Stimulated activated CD8-positive, alpha-beta memory T cell treated with anti-CD3 and anti-CD28 coated beads, Interleukin-12 subunit alpha, Interleukin-12 subunit beta, amount 100 ng/mL, for 24 hours (primary cell): ENCODE measurements at regions not wholly inside any gene's neighbourhood (a gene's known extent, or its start where the extent isn't known, plus 50 kb on each side); places are given as distances from the start of the nearest gene placed in this dataset.
"Not testable (repeated sequence)": the region's sequence is repeated elsewhere in the genome, so short reads cannot be mapped to it uniquely, and the experiment has no call there.

Source experiments
- DNase-seq: peaks from one replicate; pipeline ENCODE4 v3.0.0-alpha.2; 2020; ENCODE audit errors: extremely low read depth

GRCh38 chr2:238599549-238600505 lies 173.1 kb downstream of the ASB1 start:
- no peak for DNase-seq

- no peak for DNase-seq
Observed at GRCh38 chr2:238600506-238601432, 174.0 kb downstream of the ASB1 start.

- no peak for DNase-seq
Observed at GRCh38 chr2:238601433-238602222, 174.9 kb downstream of the ASB1 start.

GRCh38 chr2:238602223-238602960 lies 175.7 kb downstream of the ASB1 start:
- no peak for DNase-seq

- DNase-seq = no peak
Observed at GRCh38 chr2:238603596-238603995, 176.9 kb downstream of the ASB1 start.

GRCh38 chr2:238606311-238606710 lies 179.6 kb downstream of the ASB1 start:
- no peak for DNase-seq

- DNase-seq = no peak
Observed at GRCh38 chr2:238613610-238614009, 186.9 kb downstream of the ASB1 start.

GRCh38 chr2:238614376-238614775 lies 187.6 kb downstream of the ASB1 start:
- DNase-seq = no peak

GRCh38 chr2:238615187-238615586 lies 188.5 kb downstream of the ASB1 start:
- DNase-seq = no peak

GRCh38 chr2:238616681-238617080 lies 190.0 kb downstream of the ASB1 start:
- DNase-seq = no peak

GRCh38 chr2:238618494-238619283 lies 192.0 kb downstream of the ASB1 start:
- not testable (repeated sequence) for DNase-seq

- no peak for DNase-seq
Observed at GRCh38 chr2:238627899-238628298, 201.2 kb downstream of the ASB1 start.

- DNase-seq = no peak
Observed at GRCh38 chr2:238629064-238629463, 202.3 kb downstream of the ASB1 start.

GRCh38 chr2:238631491-238632180 lies 204.9 kb downstream of the ASB1 start:
- no peak for DNase-seq

- no peak for DNase-seq
Observed at GRCh38 chr2:238632181-238633060, 205.7 kb downstream of the ASB1 start.

- DNase-seq = no peak
Observed at GRCh38 chr2:238633426-238634328, 206.9 kb downstream of the ASB1 start.

- DNase-seq = no peak
Observed at GRCh38 chr2:238634701-238635357, 208.1 kb downstream of the ASB1 start.
